ENCODE measurements at regions not wholly inside any gene's neighbourhood (a gene's known extent, or its start where the extent isn't known, plus 50 kb on each side); places are given as distances from the start of the nearest gene placed in this dataset.

- no peak for TF ChIP-seq POLR2A (IDR thresholded peaks at IDR 0.05)
- peak in 1 of 5 experiments; percentile 10 for TF ChIP-seq CTCF (IDR thresholded peaks at IDR 0.05)
These were observed 83.2 kb upstream of the IRS2 start for GRCh38 chr13:109869312-109870237.

Measured in transverse colon (tissue), 3 donors.